NCI-H446 treated with DMSO at 0.1 percent for 48 hours (cell line): ENCODE measurements at regions not wholly inside any gene's neighbourhood (a gene's known extent, or its start where the extent isn't known, plus 50 kb on each side); places are given as distances from the start of the nearest gene placed in this dataset.

Source experiments
- DNase-seq: peaks from one replicate; lab custom pipeline; 2025; lab: John Stamatoyannopoulos, UW

DNA sequence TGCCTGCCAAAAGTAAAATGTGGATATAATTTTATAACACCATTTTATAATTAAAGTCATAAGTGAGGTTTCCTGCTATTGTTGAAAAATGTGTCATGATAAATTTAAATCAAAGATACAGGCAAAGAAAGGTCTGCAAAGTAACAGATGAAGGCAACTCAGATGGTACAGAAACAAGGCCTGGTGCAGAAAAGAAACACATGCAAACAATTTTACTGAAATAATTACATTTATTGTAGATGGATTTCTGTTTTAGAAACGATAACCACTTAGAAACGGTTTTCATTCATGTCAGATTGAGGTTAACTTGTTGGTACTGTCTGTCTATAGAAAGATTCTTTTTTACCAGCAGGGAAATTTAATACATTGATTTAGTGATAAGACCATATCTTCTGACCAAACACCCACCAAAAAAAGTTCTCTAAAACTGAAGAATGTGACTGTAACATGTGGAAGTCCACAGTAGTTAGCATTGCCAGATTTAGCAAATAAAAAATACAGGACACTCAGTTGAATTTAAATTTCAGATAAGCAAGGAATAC, 105.5 kb upstream of the FERMT1 start:
- DNase-seq = no peak

DNA sequence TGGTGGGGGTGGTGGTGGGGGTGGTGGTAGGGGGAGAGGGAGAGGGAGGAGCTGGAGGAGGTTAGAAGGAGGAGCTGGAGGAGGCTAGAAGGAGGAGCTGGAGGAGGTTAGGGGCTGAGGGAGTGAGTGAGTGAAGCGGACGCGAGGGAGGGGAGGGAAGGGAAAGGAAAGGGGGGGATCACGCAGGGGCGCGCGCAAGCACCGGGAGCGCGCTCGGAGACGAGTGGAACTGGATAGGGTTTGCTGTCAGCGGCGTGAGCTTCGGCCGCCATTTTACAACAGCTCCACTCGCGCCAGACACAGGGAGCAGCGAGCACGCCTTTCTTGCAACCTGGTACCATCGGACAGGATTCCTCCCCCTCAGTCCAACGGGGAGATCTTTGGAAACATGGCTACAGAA, 90.5 kb upstream of the FERMT1 start:
- DNase-seq = no peak

GRCh38 chr20:6212903-6213302, 90.1 kb upstream of the FERMT1 start:
- no peak for DNase-seq

DNA sequence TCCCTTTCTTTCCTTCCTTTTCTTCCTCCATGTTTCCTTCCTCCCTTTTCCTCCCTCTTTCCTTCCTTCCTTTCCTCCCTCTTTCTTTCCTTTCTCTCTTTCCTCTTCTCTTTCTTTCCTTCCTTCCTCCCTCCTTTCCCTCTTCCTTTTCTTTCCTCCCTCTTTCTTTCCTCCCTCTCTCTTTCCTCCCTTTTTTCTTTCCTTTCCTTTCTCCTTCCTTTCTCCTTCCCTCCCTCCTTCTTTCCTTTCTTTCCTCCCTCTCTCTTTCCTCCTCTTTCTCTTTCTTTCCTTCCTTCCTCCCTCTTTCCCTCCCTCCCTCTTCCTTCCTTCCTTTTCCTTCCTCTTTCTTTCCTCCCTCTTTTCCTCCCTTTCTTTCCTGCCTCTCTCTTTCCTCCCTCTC, 86.3 kb upstream of the FERMT1 start:
- DNase-seq = no peak

GRCh38 chr20:6200092-6200491, 77.3 kb upstream of the FERMT1 start:
- no peak for DNase-seq

- DNase-seq = no peak
Measured at GRCh38 chr20:6185268-6185667, 62.4 kb upstream of the FERMT1 start.

DNA sequence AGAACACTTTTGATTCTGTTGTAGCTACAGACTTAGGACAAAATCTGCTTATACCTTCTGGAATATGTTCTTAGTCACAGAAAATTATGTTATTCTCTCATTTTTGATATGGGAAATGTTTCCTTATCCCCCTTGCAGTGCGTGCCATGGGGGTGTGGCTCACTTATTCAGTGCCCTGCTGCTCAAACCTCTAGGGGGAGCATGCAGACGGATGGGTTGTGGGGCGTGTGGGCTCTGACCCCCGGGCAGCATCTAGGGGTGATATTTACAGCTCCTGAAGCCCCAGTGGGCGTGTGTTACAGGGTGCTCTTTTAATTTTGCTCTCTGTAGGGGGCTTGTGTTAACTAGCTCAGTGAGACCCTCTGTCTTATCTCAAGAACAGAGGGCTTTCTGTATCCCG, 61.3 kb upstream of the FERMT1 start:
- no peak for DNase-seq

- DNase-seq = no peak
Measured at GRCh38 chr20:6180531-6180930, 57.7 kb upstream of the FERMT1 start.

- no peak for DNase-seq
Measured at GRCh38 chr20:6178537-6178936, 55.7 kb upstream of the FERMT1 start.

DNA sequence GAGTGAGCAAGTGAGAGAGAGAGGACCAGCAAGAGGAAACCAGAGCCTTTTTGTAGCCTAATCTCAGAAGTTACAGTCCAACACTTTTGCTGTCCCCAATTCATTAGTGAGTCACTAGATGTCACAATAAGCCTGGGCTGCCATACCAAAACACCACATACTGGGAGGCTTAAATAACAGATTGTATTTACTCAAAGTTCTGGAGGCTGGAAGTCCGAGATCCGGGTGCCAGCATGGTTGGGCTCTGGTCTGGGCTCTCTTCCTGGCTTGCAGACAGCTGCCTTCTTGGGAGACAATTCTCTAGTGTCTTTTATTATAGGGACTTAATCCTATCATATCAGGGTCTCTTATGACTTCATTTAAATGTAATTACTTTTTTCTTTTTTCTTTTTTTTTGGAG, 50.7 kb upstream of the FERMT1 start:
- no peak for DNase-seq
